ENCODE measurements at regions not wholly inside any gene's neighbourhood (a gene's known extent, or its start where the extent isn't known, plus 50 kb on each side); places are given as distances from the start of the nearest gene placed in this dataset.
"Not testable (repeated sequence)": the region's sequence is repeated elsewhere in the genome, so short reads cannot be mapped to it uniquely, and the experiment has no call there.

- DNase-seq: no peak
These were observed 1242.1 kb downstream of the PLA2G4A start for GRCh38 chr1:188070848-188071247.

GRCh38 chr1:188089015-188089414 lies 1260.3 kb downstream of the PLA2G4A start:
- no peak for DNase-seq

GRCh38 chr1:188089461-188089860 lies 1260.7 kb downstream of the PLA2G4A start:
- no peak for DNase-seq

GRCh38 chr1:188096521-188096920 lies 1267.8 kb downstream of the PLA2G4A start:
- DNase-seq: no peak

GRCh38 chr1:188117436-188117835 lies 1288.7 kb downstream of the PLA2G4A start:
- no peak for DNase-seq

GRCh38 chr1:188122646-188123045 lies 1293.9 kb downstream of the PLA2G4A start:
- no peak for DNase-seq

DNA sequence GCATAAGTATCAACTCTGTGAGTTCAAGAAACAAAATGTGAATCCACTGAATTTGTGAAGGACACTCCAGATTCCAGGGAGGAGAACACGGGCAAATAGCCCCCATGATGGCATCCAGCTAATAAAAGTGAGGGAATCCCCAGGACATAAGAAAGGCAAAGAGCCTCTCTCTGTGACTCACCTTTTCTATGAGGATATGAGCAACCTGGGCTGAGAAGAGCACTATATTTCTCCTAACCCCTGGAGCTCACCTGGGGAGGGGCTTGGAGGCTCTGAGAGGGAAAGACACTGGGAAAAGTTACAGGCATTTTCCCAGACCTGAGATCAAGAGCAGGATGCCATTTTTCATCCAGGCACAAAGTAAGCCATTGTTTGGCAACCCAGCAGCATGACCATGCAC lies 1298.8 kb downstream of the PLA2G4A start:
- DNase-seq: no peak

DNA sequence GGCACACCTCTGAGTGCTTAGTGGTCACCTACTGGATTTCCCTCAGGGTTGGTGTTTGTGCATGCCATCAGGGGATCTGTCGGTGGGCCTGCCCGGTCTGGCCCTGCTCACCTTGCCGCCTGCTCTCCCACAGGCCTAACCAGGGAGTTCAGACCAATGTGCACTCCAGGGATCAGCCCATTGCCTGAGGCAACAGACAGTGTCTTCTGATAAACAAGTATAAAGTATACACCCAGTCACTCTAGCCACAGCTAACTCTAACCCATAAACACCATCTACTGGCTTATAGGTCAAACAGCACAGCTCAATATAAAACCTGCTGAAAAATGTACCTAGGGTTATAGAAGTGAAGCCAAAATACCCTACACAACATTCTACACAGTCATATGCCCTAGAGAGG lies 1300.0 kb downstream of the PLA2G4A start:
- DNase-seq: no peak

DNA sequence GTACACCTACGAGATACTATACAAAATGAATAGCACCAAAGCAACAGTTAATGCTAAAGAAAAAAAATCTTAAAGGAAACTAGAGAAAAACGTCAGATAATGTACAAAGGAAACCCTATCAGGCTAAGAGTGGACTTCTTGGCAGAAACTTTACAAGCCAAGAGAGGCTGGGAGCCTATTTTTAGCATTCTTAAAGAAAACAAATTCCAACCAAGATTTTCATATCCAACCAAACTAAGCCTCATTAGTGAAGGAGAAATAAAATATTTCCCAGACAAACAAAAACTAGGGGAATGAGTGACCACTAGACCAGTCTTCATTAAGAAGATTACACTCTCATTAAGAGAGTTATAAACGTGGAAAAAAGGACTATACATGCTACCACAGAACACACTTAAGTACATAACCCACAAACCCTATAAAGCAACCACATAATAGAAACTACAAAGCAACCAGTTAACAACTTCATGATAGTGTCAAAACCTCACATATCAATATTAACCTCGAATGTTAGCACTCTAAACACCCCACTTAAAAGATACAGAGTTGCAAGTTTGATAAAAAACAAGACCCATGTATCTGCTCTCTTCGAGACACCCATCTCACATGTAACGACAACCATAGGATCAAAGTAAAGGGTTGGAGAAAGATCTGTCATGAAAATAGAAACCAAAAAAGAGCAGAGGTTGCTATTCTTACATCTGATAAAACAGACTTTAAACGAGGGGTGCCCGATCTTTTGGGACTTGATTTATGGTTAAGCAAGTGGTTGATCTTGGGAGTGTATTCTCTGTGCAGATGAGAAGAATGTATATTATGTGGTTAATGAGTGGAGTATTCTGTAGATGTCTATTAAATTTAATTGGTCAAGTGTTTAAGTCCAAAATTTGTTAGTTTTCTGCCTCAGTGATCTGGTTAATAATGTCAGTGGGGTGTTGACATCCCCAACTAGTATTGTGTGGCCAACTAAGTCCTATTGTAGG lies 1301.4 kb downstream of the PLA2G4A start:
- no peak for DNase-seq

GRCh38 chr1:188137221-188137620 lies 1308.5 kb downstream of the PLA2G4A start:
- no peak for DNase-seq

- no peak for DNase-seq
These were observed 1312.2 kb downstream of the PLA2G4A start for GRCh38 chr1:188140958-188141357.

- no peak for DNase-seq
These were observed 1325.4 kb downstream of the PLA2G4A start for GRCh38 chr1:188154196-188154595.

DNA sequence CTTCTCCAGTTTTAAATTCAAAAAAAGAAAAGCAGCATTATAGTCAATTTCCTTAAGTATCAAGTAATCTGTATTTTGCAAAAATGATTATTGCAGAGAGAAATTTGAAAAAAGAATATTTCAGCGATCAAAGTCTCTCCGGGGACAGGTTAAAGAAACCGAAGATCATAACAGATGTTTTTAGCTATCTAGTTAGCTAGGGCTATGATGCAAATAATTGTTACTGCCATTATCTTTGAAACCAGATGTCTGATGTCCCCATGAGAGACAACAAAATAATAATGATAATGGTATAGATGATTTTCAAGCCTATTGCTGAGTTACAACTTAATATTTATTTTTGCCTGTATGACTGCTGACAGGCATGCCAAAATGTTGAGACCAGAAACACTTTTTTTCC lies 1326.0 kb downstream of the PLA2G4A start:
- DNase-seq: no peak

GRCh38 chr1:188155261-188155660 lies 1326.5 kb downstream of the PLA2G4A start:
- no peak for DNase-seq

DNA sequence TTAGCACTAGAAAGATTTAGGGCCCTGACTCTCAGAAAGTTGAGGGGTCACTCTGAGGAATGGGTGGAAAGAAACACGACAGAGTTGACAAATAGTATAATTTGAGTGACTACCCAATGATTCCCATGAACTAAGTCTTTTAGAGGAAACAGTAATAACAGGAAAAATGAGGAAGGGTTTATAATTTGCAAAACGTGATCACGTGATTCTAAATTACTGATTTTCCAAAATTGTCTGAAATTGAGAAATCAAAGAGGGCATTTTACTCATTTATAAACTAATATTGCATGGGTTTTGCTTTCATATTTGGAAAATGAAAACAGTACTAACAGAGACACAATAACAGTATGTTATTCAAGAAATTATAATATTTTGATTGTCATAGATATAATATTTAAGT lies 1335.7 kb downstream of the PLA2G4A start:
- DNase-seq: no peak

DNA sequence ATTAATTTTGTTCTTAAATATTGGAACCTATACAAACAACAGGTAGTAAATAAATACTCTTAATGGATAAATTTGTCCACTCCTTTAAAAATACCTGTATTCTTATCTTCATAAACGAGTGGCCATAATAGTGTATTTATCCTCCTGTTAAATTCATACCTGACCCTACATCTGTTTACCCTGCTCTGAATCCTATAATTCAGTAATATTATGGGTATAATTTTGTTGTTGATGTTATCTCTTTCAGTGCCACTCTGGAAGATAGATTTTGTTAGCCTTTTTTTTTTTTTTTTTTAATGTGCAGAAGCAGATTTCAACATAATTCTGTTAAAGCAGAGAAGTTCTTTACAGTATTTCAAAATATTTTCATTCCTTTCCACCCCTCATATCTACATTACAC lies 1337.9 kb downstream of the PLA2G4A start:
- no peak for DNase-seq

DNA sequence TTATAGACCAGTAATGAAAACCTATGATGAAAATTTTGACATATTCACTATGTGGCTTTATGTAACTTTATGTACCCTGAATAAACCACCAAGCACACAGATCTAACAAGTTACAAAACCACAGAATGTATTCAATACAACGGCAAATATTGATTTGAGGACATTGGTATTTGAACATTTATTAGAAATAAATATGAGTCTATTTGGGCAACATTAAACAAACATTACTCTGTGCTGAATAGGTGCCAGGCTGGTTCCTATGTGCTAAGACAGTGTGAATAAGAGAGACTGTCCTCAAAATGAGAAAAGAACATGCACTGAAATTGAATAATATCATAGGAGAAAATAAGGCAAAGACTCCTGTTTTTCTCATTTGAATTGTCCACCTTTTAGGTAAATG lies 1341.2 kb downstream of the PLA2G4A start:
- DNase-seq: no peak

DNA sequence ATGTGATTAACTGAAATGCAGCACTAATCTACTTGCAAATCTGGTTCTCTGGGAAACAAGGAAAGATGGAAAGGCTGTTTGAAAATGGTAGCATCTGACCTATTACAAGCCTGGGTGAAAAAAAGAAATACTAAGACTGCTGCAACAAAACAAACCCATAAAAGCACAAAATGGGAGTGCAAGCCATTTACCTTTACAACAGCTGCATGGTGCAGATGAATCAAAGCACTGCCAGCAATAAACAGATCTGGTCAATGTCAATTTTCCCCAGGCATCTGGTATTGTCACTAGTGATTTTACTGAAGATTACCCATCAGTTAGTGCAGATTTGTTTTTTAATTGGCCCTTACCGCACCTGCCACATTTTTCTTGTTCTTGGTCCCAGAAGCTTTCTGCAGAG lies 1341.7 kb downstream of the PLA2G4A start:
- DNase-seq: no peak

- DNase-seq: no peak
These were observed 1342.2 kb downstream of the PLA2G4A start for GRCh38 chr1:188170935-188171334.

- DNase-seq: not testable (repeated sequence)
These were observed 1353.3 kb downstream of the PLA2G4A start for GRCh38 chr1:188182063-188182462.

GRCh38 chr1:188188317-188188716 lies 1359.6 kb downstream of the PLA2G4A start:
- no peak for DNase-seq

DNA sequence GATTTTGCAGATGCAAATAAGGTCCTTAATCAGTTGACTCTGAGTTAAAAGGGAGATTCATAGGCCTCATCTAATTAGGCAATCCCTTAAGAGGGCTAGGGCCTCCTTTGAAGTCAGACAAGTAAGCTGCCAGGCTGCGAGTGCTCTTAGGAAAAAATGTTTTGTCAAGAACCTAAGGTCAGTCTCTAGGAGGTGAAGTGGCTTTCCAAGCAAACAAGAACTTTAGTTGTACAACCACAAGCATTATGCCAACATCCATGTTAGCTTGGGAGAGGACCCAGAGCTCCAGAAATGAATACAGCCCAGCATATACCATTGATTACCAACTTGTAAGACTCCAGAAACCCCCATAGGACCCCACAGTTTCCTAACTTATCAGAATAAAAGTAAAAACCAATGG lies 1366.2 kb downstream of the PLA2G4A start:
- no peak for DNase-seq

- DNase-seq: no peak
These were observed 1389.5 kb downstream of the PLA2G4A start for GRCh38 chr1:188218289-188218688.

- DNase-seq: no peak
These were observed 1391.3 kb downstream of the PLA2G4A start for GRCh38 chr1:188220051-188220450.

- DNase-seq: no peak
These were observed 1395.5 kb downstream of the PLA2G4A start for GRCh38 chr1:188224263-188224662.

Data from suppressor macrophage (primary cell).